A549 (cell line): ENCODE measurements at regions not wholly inside any gene's neighbourhood (a gene's known extent, or its start where the extent isn't known, plus 50 kb on each side); places are given as distances from the start of the nearest gene placed in this dataset.

Source experiments
- ATAC-seq, 2 experiments: fragments of 200-7000 bp in 1 of 2; fragments of >200 bp in 1 of 2; cut with Nextera tagmentation in 1 of 2; cut with Tn5 transposase in 1 of 2; 3 replicates each; pipeline versions ENCODE4 v1.8.0 to v1.9.1; 2018 to 2020; ENCODE audit warnings: mild to moderate bottlenecking in 1 of 2, moderate library complexity in 1 of 2
- CTCF ChIA-PET: fragments of 300-600 bp; sonication (Branson Sonifier 250); formaldehyde crosslinking; extraction: SDS; loops from one replicate; lab custom pipeline; 2021; ENCODE audit warnings: antibody characterized with exemption, inconsistent platforms; lab: Yijun Ruan, JAX
- POLR2A ChIA-PET: fragments of 350-600 bp; formaldehyde crosslinking; extraction: SDS; loops from one replicate; lab custom pipeline; 2021; ENCODE audit warnings: antibody characterized with exemption, inconsistent platforms; lab: Yijun Ruan, JAX
- DNase-seq, 2 experiments: peaks; one replicate each; pipeline versions ENCODE4 v3.0.0 to v3.0.0-alpha.2; 2011 to 2016; ENCODE audit warnings: low read depth in 1 of 2, low spot score in 1 of 2
- FAIRE-seq: peaks from 2 replicates; lab custom pipeline; 2011; peaks lifted over from hg19 to GRCh38; lab: Jason Lieb, UNC
- H3K27ac ChIP-seq, 2 experiments: fragments of >200 bp; sonication (Bioruptor Twin); formaldehyde crosslinking; 3 replicates each; pipeline ENCODE4 v1.5.1; 2016 to 2017
- H3K4me1 ChIP-seq: fragments of >200 bp; sonication (Bioruptor Twin); formaldehyde crosslinking; 3 replicates; pipeline ENCODE4 v1.6.1; 2016
- H3K4me2 ChIP-seq: fragments of >200 bp; sonication (Bioruptor Twin); formaldehyde crosslinking; 3 replicates; pipeline ENCODE4 v1.6.1; 2016
- H3K4me3 ChIP-seq: fragments of >200 bp; sonication (Bioruptor Twin); formaldehyde crosslinking; 3 replicates; pipeline ENCODE4 v1.5.1; 2016
- H3K9me3 ChIP-seq: fragments of >200 bp; sonication (Bioruptor Twin); formaldehyde crosslinking; 3 replicates; pipeline ENCODE4 v1.6.1; 2016
- CBX2 ChIP-seq: fragments of 200-600 bp; sonication (generic); IDR thresholded peaks from 2 replicates; pipeline ENCODE4 v1.6.1; 2016; ENCODE audit warnings: low read depth, mild to moderate bottlenecking, borderline replicate concordance
- CHD2 ChIP-seq: fragments of 150-350 bp; IDR thresholded peaks from 2 replicates; pipeline ENCODE4 v1.6.1; 2014; ENCODE audit warnings: low read length; ENCODE audit not compliant: partially characterized antibody
- EHF ChIP-seq: fragments of 250-450 bp; sonication (Bioruptor Pico); IDR thresholded peaks from 2 replicates; pipeline ENCODE4 v1.5.0; 2020; ENCODE audit warnings: mild to moderate bottlenecking
- EHMT2 ChIP-seq: fragments of 200-600 bp; sonication (generic); IDR thresholded peaks from 2 replicates; pipeline ENCODE4 v1.6.1; 2016; ENCODE audit warnings: antibody characterized with exemption, low read depth, mild to moderate bottlenecking, moderate library complexity
- ESRRA ChIP-seq: fragments of 150-350 bp; IDR thresholded peaks from 2 replicates; pipeline ENCODE4 v1.6.1; 2014; ENCODE audit warnings: mild to moderate bottlenecking, low read length, borderline replicate concordance
- HOXB13 ChIP-seq: fragments of 250-450 bp; sonication (Bioruptor Pico); IDR thresholded peaks from 2 replicates; pipeline ENCODE4 v1.5.0; 2020; ENCODE audit warnings: low read depth, mild to moderate bottlenecking, moderate library complexity
- JUN ChIP-seq, 2 experiments: fragments of >200 bp; sonication (Bioruptor Twin); formaldehyde crosslinking; IDR thresholded peaks; 2 replicates in 1 of 2; 3 replicates in 1 of 2; pipeline ENCODE4 v1.6.1; 2016 to 2017
- JUNB ChIP-seq: fragments of >200 bp; sonication (Bioruptor Twin); formaldehyde crosslinking; IDR thresholded peaks from 2 replicates; pipeline ENCODE4 v1.6.1; 2016
- KDM5A ChIP-seq: fragments of 200-600 bp; sonication (generic); IDR thresholded peaks from 2 replicates; pipeline ENCODE4 v1.6.1; 2016; ENCODE audit warnings: antibody characterized with exemption, mild to moderate bottlenecking
- MAFK ChIP-seq: fragments of 450-650 bp; IDR thresholded peaks from 2 replicates; pipeline ENCODE4 v1.6.1; 2014; ENCODE audit not compliant: partially characterized antibody
- MAZ ChIP-seq: fragments of 150-350 bp; IDR thresholded peaks from 2 replicates; pipeline ENCODE4 v1.6.1; 2014; ENCODE audit warnings: antibody characterized with exemption, low read depth, low read length, borderline replicate concordance
- MYC ChIP-seq: IDR thresholded peaks from 2 replicates; pipeline ENCODE4 v1.6.1; 2012; ENCODE audit warnings: mild to moderate bottlenecking, inconsistent platforms, low read length, improper control_type of control experiment, borderline replicate concordance
- NPAS2 ChIP-seq: fragments of 250-450 bp; sonication (Bioruptor Pico); IDR thresholded peaks from 2 replicates; pipeline ENCODE4 v1.8.0; 2022; ENCODE audit warnings: mild to moderate bottlenecking, moderate library complexity, borderline replicate concordance
- NR3C1 ChIP-seq: fragments of >200 bp; sonication (Bioruptor Twin); formaldehyde crosslinking; IDR thresholded peaks from 3 replicates; pipeline ENCODE4 v1.6.1; 2017
- PHF8 ChIP-seq: fragments of 200-600 bp; sonication (generic); IDR thresholded peaks from 2 replicates; pipeline ENCODE4 v1.6.1; 2016; ENCODE audit warnings: low read depth, mild to moderate bottlenecking, antibody characterized with exemption, moderate library complexity, borderline replicate concordance
- RAD21 ChIP-seq, 2 experiments: fragments of >200 bp in 1 of 2; sonication (Bioruptor Twin) in 1 of 2; formaldehyde crosslinking in 1 of 2; IDR thresholded peaks in 1 of 2; conservative IDR thresholded peaks in 1 of 2; 2 replicates in 1 of 2; 3 replicates in 1 of 2; pipeline ENCODE4 v1.6.1; 2012 to 2018; ENCODE audit warnings: inconsistent platforms in 1 of 2
- RARB ChIP-seq: fragments of 250-450 bp; sonication (Bioruptor Pico); IDR thresholded peaks from 2 replicates; pipeline ENCODE4 v1.8.0; 2021; ENCODE audit warnings: mild to moderate bottlenecking, moderate library complexity
- SMC3 ChIP-seq: fragments of >200 bp; sonication (Bioruptor Twin); formaldehyde crosslinking; IDR thresholded peaks from 3 replicates; pipeline ENCODE4 v1.6.1; 2018; ENCODE audit warnings: inconsistent platforms
- SREBF2 ChIP-seq: fragments of 450-650 bp; IDR thresholded peaks from 2 replicates; pipeline ENCODE4 v1.6.1; 2014; ENCODE audit warnings: mild to moderate bottlenecking, moderate library complexity
- TFCP2L1 ChIP-seq: fragments of 250-450 bp; sonication (Bioruptor Pico); IDR thresholded peaks from 2 replicates; pipeline ENCODE4 v1.5.0; 2021; ENCODE audit warnings: mild to moderate bottlenecking
- WGBS: methylation state at CpG from one replicate; pipeline ENCODE4 v1.1.6; 2017; ENCODE audit errors: missing lambda C conversion rate; 5-methylcytosine and 5-hydroxymethylcytosine counted together
- TF ChIP-seq, protein P1 (sequence below): fragments of 150-350 bp; IDR thresholded peaks from 2 replicates; pipeline ENCODE4 v1.6.1; 2014; ENCODE audit warnings: low read depth, mild to moderate bottlenecking, low read length
- TF ChIP-seq, protein P2 (sequence below): fragments of >200 bp; sonication (Bioruptor Twin); formaldehyde crosslinking; IDR thresholded peaks from 3 replicates; pipeline ENCODE4 v1.5.1; 2016
- TF ChIP-seq, protein P3 (sequence below): IDR thresholded peaks from 2 replicates; pipeline ENCODE4 v1.6.1; 2012
- TF ChIP-seq, protein P4 (sequence below): fragments of 250-450 bp; sonication (Bioruptor Pico); IDR thresholded peaks from 2 replicates; pipeline ENCODE4 v1.5.0; 2020; ENCODE audit warnings: low read depth, mild to moderate bottlenecking, moderate library complexity
- TF ChIP-seq, protein P5 (sequence below): IDR thresholded peaks from 2 replicates; pipeline ENCODE4 v1.6.1; 2012
- TF ChIP-seq, protein P6 (sequence below): fragments of >200 bp; sonication (Bioruptor Twin); formaldehyde crosslinking; IDR thresholded peaks from 2 replicates; pipeline ENCODE4 v1.6.1; 2016

DNA sequence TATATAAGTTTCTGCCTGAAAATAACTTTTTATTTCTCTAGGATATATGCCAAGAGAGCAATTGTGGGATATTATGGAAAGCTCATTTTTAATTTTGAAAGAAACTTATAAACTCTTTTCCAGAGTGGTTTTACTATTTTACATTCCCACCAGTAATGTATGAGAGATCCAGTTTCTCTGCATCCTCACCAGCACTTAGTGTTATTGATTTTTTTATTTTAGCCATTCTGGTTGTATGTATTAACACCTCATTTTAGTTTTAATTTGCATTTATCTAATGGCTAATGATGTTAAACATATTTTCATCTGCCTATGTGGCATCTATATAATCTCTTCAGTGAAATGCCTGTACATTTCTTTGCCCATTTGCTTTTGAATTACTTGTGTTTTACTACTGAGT, 597.7 kb upstream of the RAB6C start:
- FAIRE-seq (no peak), DNase-seq (no peak)
- no peaks in the 10 kb centered on the region for H3K9me3 ChIP-seq
- H3K4me2 ChIP-seq: no peak overlapping the region
- TF ChIP-seq, protein P1, sequence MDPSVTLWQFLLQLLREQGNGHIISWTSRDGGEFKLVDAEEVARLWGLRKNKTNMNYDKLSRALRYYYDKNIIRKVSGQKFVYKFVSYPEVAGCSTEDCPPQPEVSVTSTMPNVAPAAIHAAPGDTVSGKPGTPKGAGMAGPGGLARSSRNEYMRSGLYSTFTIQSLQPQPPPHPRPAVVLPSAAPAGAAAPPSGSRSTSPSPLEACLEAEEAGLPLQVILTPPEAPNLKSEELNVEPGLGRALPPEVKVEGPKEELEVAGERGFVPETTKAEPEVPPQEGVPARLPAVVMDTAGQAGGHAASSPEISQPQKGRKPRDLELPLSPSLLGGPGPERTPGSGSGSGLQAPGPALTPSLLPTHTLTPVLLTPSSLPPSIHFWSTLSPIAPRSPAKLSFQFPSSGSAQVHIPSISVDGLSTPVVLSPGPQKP: no peak
- TF ChIP-seq MYC: no peak
- TF ChIP-seq EHF (CRISPR knock-in tag): no peak
- no peak for TF ChIP-seq JUN (IDR thresholded peaks at IDR 0.05)
- TF ChIP-seq NPAS2 (CRISPR knock-in tag): no peak
- no peak for TF ChIP-seq HOXB13 (CRISPR knock-in tag)
- TF ChIP-seq, protein P2, sequence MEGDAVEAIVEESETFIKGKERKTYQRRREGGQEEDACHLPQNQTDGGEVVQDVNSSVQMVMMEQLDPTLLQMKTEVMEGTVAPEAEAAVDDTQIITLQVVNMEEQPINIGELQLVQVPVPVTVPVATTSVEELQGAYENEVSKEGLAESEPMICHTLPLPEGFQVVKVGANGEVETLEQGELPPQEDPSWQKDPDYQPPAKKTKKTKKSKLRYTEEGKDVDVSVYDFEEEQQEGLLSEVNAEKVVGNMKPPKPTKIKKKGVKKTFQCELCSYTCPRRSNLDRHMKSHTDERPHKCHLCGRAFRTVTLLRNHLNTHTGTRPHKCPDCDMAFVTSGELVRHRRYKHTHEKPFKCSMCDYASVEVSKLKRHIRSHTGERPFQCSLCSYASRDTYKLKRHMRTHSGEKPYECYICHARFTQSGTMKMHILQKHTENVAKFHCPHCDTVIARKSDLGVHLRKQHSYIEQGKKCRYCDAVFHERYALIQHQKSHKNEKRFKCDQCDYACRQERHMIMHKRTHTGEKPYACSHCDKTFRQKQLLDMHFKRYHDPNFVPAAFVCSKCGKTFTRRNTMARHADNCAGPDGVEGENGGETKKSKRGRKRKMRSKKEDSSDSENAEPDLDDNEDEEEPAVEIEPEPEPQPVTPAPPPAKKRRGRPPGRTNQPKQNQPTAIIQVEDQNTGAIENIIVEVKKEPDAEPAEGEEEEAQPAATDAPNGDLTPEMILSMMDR: no peak
- no peak for TF ChIP-seq RAD21 (conservative IDR thresholded peaks at IDR 0.05 in 1 of 2, IDR thresholded peaks at IDR 0.05 in 1 of 2)
- TF ChIP-seq, protein P3, sequence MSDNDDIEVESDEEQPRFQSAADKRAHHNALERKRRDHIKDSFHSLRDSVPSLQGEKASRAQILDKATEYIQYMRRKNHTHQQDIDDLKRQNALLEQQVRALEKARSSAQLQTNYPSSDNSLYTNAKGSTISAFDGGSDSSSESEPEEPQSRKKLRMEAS: no peak
- no peak for TF ChIP-seq KDM5A
- TF ChIP-seq, protein P4, sequence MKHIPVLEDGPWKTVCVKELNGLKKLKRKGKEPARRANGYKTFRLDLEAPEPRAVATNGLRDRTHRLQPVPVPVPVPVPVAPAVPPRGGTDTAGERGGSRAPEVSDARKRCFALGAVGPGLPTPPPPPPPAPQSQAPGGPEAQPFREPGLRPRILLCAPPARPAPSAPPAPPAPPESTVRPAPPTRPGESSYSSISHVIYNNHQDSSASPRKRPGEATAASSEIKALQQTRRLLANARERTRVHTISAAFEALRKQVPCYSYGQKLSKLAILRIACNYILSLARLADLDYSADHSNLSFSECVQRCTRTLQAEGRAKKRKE (CRISPR knock-in tag): no peak
- no peak for TF ChIP-seq NR3C1
- TF ChIP-seq, protein P5, sequence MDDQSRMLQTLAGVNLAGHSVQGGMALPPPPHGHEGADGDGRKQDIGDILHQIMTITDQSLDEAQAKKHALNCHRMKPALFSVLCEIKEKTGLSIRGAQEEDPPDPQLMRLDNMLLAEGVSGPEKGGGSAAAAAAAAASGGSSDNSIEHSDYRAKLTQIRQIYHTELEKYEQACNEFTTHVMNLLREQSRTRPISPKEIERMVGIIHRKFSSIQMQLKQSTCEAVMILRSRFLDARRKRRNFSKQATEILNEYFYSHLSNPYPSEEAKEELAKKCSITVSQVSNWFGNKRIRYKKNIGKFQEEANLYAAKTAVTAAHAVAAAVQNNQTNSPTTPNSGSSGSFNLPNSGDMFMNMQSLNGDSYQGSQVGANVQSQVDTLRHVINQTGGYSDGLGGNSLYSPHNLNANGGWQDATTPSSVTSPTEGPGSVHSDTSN: no peak
- TF ChIP-seq SREBF2: no peak
- TF ChIP-seq, all 56 proteins: peak for 0
- ATAC-seq: no peak
- Histone ChIP-seq H3K4me3 (no peak overlapping the region), H3K4me1 (no peaks in the 10 kb centered on the region), H3K27ac (no peak overlapping the region)
- POLR2A ChIA-PET: no interaction called here
- CTCF ChIA-PET: no interaction called here

DNA sequence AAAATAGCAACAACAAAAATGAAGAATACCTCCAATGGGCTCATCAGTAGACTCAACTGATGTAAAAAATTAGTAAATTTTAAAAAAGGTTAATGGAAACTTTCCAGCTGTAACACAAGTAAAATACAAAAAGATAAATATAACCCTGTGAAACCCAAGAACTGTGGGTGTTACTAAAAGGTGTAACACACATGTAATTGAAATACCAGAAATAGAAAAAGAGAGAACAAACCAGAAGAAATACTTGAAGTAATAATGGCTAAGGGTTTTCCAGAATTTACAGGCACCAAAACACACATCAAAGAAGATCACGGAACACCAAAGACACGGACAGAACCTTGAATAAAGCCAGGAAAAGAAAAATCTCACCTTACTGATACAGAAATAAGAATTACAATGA, 590.6 kb upstream of the RAB6C start:
- no peak overlapping the region for H3K4me3 ChIP-seq
- H3K27ac ChIP-seq: no peak overlapping the region
- no peaks in the 10 kb centered on the region for H3K9me3 ChIP-seq
- ATAC-seq (no peak), DNase-seq (no peak), FAIRE-seq (no peak)
- H3K4me1 ChIP-seq: no peaks in the 10 kb centered on the region
- 0% methylated on average over 2 of the region's 2 CpGs for WGBS
- CTCF ChIA-PET: no interaction called here
- TF ChIP-seq EHMT2: no peak
- no peak for TF ChIP-seq CHD2
- no peak for TF ChIP-seq NPAS2 (CRISPR knock-in tag)
- TF ChIP-seq JUNB: no peak
- TF ChIP-seq JUN (IDR thresholded peaks at IDR 0.05): no peak
- TF ChIP-seq SMC3: no peak
- no peak for TF ChIP-seq MAFK
- TF ChIP-seq RARB (CRISPR knock-in tag): no peak
- POLR2A ChIA-PET: no interaction called here
- no peak overlapping the region for H3K4me2 ChIP-seq

DNA sequence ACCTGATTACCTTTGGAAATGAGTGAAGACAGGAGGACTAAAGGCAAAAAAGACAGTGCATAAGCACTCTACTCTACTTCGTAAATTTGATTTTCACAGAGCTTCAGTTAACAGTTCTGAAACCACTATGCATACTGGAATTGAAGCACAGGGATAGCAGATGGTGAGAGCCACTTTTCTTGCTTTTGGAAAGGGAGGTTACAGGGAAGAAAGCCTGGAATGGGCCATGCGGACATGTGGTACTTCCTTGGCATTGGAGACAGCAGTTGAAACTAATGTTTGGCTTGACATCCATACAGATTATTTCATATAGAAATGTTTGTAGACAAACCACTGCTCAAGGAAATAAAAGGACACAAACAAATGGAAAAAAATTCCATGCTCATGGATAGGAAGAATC, 585.6 kb upstream of the RAB6C start:
- Histone ChIP-seq H3K4me3 (no peak overlapping the region), H3K4me2 (no peak overlapping the region), H3K27ac (no peak overlapping the region), H3K4me1 (no peaks in the 10 kb centered on the region), H3K9me3 (no peaks in the 10 kb centered on the region)
- FAIRE-seq (no peak), DNase-seq (no peak), ATAC-seq (no peak)
- 41% methylated on average over 2 of the region's 2 CpGs for WGBS
- TF ChIP-seq, protein P3: no peak
- TF ChIP-seq CBX2 (no peak), MAZ (no peak), SMC3 (no peak), TFCP2L1 (CRISPR knock-in tag) (no peak), NR3C1 (no peak), JUNB (no peak), SREBF2 (no peak), PHF8 (no peak), ESRRA (no peak)
- TF ChIP-seq, protein P6, sequence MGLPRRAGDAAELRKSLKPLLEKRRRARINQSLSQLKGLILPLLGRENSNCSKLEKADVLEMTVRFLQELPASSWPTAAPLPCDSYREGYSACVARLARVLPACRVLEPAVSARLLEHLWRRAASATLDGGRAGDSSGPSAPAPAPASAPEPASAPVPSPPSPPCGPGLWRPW: no peak
- TF ChIP-seq, protein P5: no peak
- POLR2A ChIA-PET: no interaction called here
- CTCF ChIA-PET: no interaction called here
